SK-N-SH (cell line): ENCODE measurements at regions not wholly inside any gene's neighbourhood (a gene's known extent, or its start where the extent isn't known, plus 50 kb on each side); places are given as distances from the start of the nearest gene placed in this dataset.

Experiments
- CTCF ChIA-PET: fragments of 300-600, 350-600 bp; formaldehyde crosslinking; extraction: SDS; loops from one replicate; lab custom pipeline; 2021; lab: Yijun Ruan, JAX
- POLR2A ChIA-PET: fragments of 350-600 bp; sonication (Branson Sonifier 250); formaldehyde crosslinking; extraction: SDS; loops from one replicate; lab custom pipeline; 2020; ENCODE audit warnings: antibody characterized with exemption, inconsistent platforms; lab: Yijun Ruan, JAX
- DNase-seq: peaks from one replicate; pipeline ENCODE4 v3.0.0; 2012
- H2AFZ ChIP-seq: fragments of 200-600 bp; sonication (generic); 2 replicates; pipeline ENCODE4 v1.8.1; 2016; ENCODE audit warnings: antibody characterized with exemption, mild to moderate bottlenecking, low read depth
- H3F3A ChIP-seq: fragments of 200-600 bp; sonication (generic); replicated peaks from 2 replicates; pipeline ENCODE3; 2016; ENCODE audit warnings: antibody characterized with exemption, mild to moderate bottlenecking; ENCODE audit not compliant: insufficient read depth
- H3K27ac ChIP-seq, 2 experiments: fragments of 200-500 bp in 1 of 2; fragments of 200-600 bp in 1 of 2; sonication (Bioruptor generic) in 1 of 2; sonication (generic), shearing (Covaris generic) in 1 of 2; 2 replicates each; pipeline versions ENCODE4 v1.5.1 to v1.6.1; 2014 to 2016; ENCODE audit warnings: low read depth in 2 of 2, inconsistent platforms in 1 of 2, low read length in 1 of 2, mild to moderate bottlenecking in 1 of 2, mixed read lengths in 1 of 2
- H3K27me3 ChIP-seq: fragments of 200-600 bp; sonication (generic), shearing (Covaris generic); 2 replicates; pipeline ENCODE4 v1.6.1; 2016; ENCODE audit warnings: mixed run types; ENCODE audit not compliant: insufficient read depth
- H3K36me3 ChIP-seq, 2 experiments: fragments of 200-500 bp in 1 of 2; fragments of 200-600 bp in 1 of 2; sonication (Bioruptor generic) in 1 of 2; sonication (generic) in 1 of 2; replicated peaks in 1 of 2; 2 replicates each; pipeline versions ENCODE3 to v1.5.1; 2014 to 2016; ENCODE audit warnings: low read length in 1 of 2, mild to moderate bottlenecking in 1 of 2; ENCODE audit not compliant: insufficient read depth in 2 of 2, control insufficient read depth in 1 of 2
- H3K4me1 ChIP-seq, 2 experiments: fragments of 200-500 bp in 1 of 2; fragments of 200-600 bp in 1 of 2; sonication (Bioruptor generic) in 1 of 2; sonication (generic), shearing (Covaris generic) in 1 of 2; 2 replicates each; pipeline versions ENCODE4 v1.5.1 to v1.6.1; 2014 to 2016; ENCODE audit warnings: low read depth in 1 of 2, low read length in 1 of 2, mixed run types in 1 of 2; ENCODE audit not compliant: insufficient read depth in 2 of 2, control insufficient read depth in 1 of 2
- H3K4me2 ChIP-seq: fragments of 200-600 bp; sonication (generic), shearing (Covaris generic); 2 replicates; pipeline ENCODE4 v1.6.1; 2017; ENCODE audit warnings: mixed run types
- H3K4me3 ChIP-seq, 2 experiments: fragments of 200-500 bp in 1 of 2; fragments of 200-600 bp in 1 of 2; sonication (Bioruptor generic) in 1 of 2; sonication (generic), shearing (Covaris generic) in 1 of 2; 2 replicates each; pipeline versions ENCODE4 v1.5.1 to v1.8.1; 2014 to 2016; ENCODE audit warnings: low read depth in 2 of 2, inconsistent platforms in 1 of 2, low read length in 1 of 2, mild to moderate bottlenecking in 1 of 2, mixed read lengths in 1 of 2, moderate library complexity in 1 of 2
- H3K79me2 ChIP-seq: fragments of 200-600 bp; sonication (generic); 2 replicates; pipeline ENCODE4 v1.8.1; 2017; ENCODE audit warnings: mild to moderate bottlenecking; ENCODE audit not compliant: insufficient read depth
- H3K9ac ChIP-seq: fragments of 200-600 bp; sonication (generic); 2 replicates; pipeline ENCODE4 v1.6.1; 2017; ENCODE audit warnings: mixed run types
- H3K9me2 ChIP-seq: fragments of 200-600 bp; sonication (generic); 2 replicates; pipeline ENCODE4 v1.6.1; 2017; ENCODE audit warnings: mixed run types
- H3K9me3 ChIP-seq: fragments of 200-600 bp; sonication (generic); 2 replicates; pipeline ENCODE4 v1.6.1; 2017; ENCODE audit warnings: mixed run types, mild to moderate bottlenecking, moderate library complexity
- H4K20me1 ChIP-seq: fragments of 200-600 bp; sonication (generic); 2 replicates; pipeline ENCODE4 v1.6.1; 2017; ENCODE audit warnings: mild to moderate bottlenecking, mixed run types; ENCODE audit not compliant: insufficient read depth
- ELF1 ChIP-seq: IDR thresholded peaks from 2 replicates; pipeline ENCODE4 v1.4.0; 2012
- FOSL2 ChIP-seq: IDR thresholded peaks from 2 replicates; pipeline ENCODE4 v1.4.0; 2012; ENCODE audit warnings: low read depth, mild to moderate bottlenecking, moderate library complexity, borderline replicate concordance
- FOXJ3 ChIP-seq: sonication (generic); formaldehyde crosslinking; IDR thresholded peaks from 2 replicates; pipeline ENCODE4 v1.5.1; 2020; ENCODE audit warnings: mild to moderate bottlenecking, missing genetic modification reagents
- JUND ChIP-seq: IDR thresholded peaks from 2 replicates; pipeline ENCODE4 v1.4.0; 2012
- MEF2A ChIP-seq: IDR thresholded peaks from 2 replicates; pipeline ENCODE4 v1.4.0; 2012; ENCODE audit warnings: low read depth, borderline replicate concordance
- NRF1 ChIP-seq: IDR thresholded peaks from 2 replicates; pipeline ENCODE4 v1.6.1; 2012; ENCODE audit warnings: low read depth, mild to moderate bottlenecking, low read length
- RCOR1 ChIP-seq: fragments of 150-350 bp; IDR thresholded peaks from 2 replicates; pipeline ENCODE4 v1.6.1; 2017; ENCODE audit warnings: antibody characterized with exemption, low read length
- REST ChIP-seq: IDR thresholded peaks from 2 replicates; pipeline ENCODE4 v1.6.1; 2012; ENCODE audit warnings: mild to moderate bottlenecking, low read depth, low read length, moderate library complexity
- SMC3 ChIP-seq: IDR thresholded peaks from 2 replicates; pipeline ENCODE4 v1.6.1; 2012; ENCODE audit warnings: low read depth, low read length, improper control_type of control experiment
- ZBTB33 ChIP-seq: IDR thresholded peaks from 2 replicates; pipeline ENCODE4 v1.4.0; 2012; ENCODE audit warnings: low read depth, borderline replicate concordance
- WGBS: methylation state at CpG from one replicate; pipeline ENCODE4 v1.1.6; 2017; ENCODE audit warnings: low lambda C conversion rate; 5-methylcytosine and 5-hydroxymethylcytosine counted together
- TF ChIP-seq, protein P1 (sequence below): fragments of 150-350 bp; IDR thresholded peaks from 2 replicates; pipeline ENCODE4 v1.6.1; 2016; ENCODE audit warnings: mild to moderate bottlenecking, low read depth, low read length
- TF ChIP-seq, protein P2 (sequence below): fragments of 200-600 bp; sonication (generic); IDR thresholded peaks from 2 replicates; pipeline ENCODE4 v1.6.1; 2017; ENCODE audit warnings: antibody characterized with exemption, mild to moderate bottlenecking, moderate library complexity

GRCh38 chr9:12503606-12504122 is 189.5 kb upstream of the TYRP1 start (continued):
- TF ChIP-seq, protein P1, sequence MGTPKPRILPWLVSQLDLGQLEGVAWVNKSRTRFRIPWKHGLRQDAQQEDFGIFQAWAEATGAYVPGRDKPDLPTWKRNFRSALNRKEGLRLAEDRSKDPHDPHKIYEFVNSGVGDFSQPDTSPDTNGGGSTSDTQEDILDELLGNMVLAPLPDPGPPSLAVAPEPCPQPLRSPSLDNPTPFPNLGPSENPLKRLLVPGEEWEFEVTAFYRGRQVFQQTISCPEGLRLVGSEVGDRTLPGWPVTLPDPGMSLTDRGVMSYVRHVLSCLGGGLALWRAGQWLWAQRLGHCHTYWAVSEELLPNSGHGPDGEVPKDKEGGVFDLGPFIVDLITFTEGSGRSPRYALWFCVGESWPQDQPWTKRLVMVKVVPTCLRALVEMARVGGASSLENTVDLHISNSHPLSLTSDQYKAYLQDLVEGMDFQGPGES = no peak
- TF ChIP-seq REST = no peak

GRCh38 chr9:12510551-12510950 is 182.6 kb upstream of the TYRP1 start:
- H3K4me1 ChIP-seq = no peaks in the 10 kb centered on the region
- no peaks in the 10 kb centered on the region for H3K27me3 ChIP-seq
- H4K20me1 ChIP-seq = no peaks in the 10 kb centered on the region
- H3F3A ChIP-seq = no peaks in the 10 kb centered on the region
- no peaks in the 10 kb centered on the region for H3K9me2 ChIP-seq
- H3K27ac ChIP-seq = no peak overlapping the region
- DNase-seq = no peak
- H3K79me2 ChIP-seq = no peaks in the 10 kb centered on the region
- no peak overlapping the region for H3K4me2 ChIP-seq
- no peaks in the 10 kb centered on the region for H3K36me3 ChIP-seq
- WGBS = 5% methylated on average over 3 of the region's 3 CpGs
- no peak overlapping the region for H2AFZ ChIP-seq
- no peak overlapping the region for H3K9ac ChIP-seq
- ChIA-PET POLR2A (no interaction called here), CTCF (no interaction called here)
- no peaks in the 10 kb centered on the region for H3K9me3 ChIP-seq
- H3K4me3 ChIP-seq = no peak overlapping the region
- TF ChIP-seq NRF1 = no peak
- no peak for TF ChIP-seq RCOR1
- TF ChIP-seq FOXJ3 = no peak
- TF ChIP-seq FOSL2 = no peak
- TF ChIP-seq, protein P2, sequence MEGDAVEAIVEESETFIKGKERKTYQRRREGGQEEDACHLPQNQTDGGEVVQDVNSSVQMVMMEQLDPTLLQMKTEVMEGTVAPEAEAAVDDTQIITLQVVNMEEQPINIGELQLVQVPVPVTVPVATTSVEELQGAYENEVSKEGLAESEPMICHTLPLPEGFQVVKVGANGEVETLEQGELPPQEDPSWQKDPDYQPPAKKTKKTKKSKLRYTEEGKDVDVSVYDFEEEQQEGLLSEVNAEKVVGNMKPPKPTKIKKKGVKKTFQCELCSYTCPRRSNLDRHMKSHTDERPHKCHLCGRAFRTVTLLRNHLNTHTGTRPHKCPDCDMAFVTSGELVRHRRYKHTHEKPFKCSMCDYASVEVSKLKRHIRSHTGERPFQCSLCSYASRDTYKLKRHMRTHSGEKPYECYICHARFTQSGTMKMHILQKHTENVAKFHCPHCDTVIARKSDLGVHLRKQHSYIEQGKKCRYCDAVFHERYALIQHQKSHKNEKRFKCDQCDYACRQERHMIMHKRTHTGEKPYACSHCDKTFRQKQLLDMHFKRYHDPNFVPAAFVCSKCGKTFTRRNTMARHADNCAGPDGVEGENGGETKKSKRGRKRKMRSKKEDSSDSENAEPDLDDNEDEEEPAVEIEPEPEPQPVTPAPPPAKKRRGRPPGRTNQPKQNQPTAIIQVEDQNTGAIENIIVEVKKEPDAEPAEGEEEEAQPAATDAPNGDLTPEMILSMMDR = no peak
- TF ChIP-seq MEF2A = no peak

- Histone ChIP-seq H2AFZ (no peak overlapping the region), H3K27me3 (no peaks in the 10 kb centered on the region), H3K4me3 (no peak overlapping the region), H3F3A (no peaks in the 10 kb centered on the region), H3K9me3 (no peaks in the 10 kb centered on the region), H3K4me1 (no peaks in the 10 kb centered on the region), H3K9me2 (no peaks in the 10 kb centered on the region), H3K36me3 (no peaks in the 10 kb centered on the region), H3K79me2 (no peaks in the 10 kb centered on the region), H3K27ac (no peak overlapping the region), H4K20me1 (no peaks in the 10 kb centered on the region), H3K9ac (no peak overlapping the region), H3K4me2 (no peak overlapping the region)
- WGBS = 0% methylated on average over 1 of the region's 1 CpG
- ChIA-PET POLR2A (no interaction called here), CTCF (no interaction called here)
- no peak for DNase-seq
- TF ChIP-seq JUND = no peak
- TF ChIP-seq ELF1 = no peak
- no peak for TF ChIP-seq ZBTB33
- TF ChIP-seq RCOR1 = no peak
- TF ChIP-seq SMC3 = no peak
- no peak for TF ChIP-seq REST
These were observed 181.5 kb upstream of the TYRP1 start for GRCh38 chr9:12511726-12512125.
